Natural killer cell (primary cell): ENCODE measurements at regions not wholly inside any gene's neighbourhood (a gene's known extent, or its start where the extent isn't known, plus 50 kb on each side); places are given as distances from the start of the nearest gene placed in this dataset.

Source experiments
- ATAC-seq, 3 donors: fragments of 150-1000 bp in 2 of 3; fragments of 200-7000 bp in 1 of 3; cut with Tn5 transposase; 1 replicate in 1 of 3; 2 replicates in 2 of 3; pipeline ENCODE4 v1.10.0; 2021; ENCODE audit warnings: mild to moderate bottlenecking in 2 of 3, moderate library complexity in 2 of 3
- DNase-seq, 2 donors: peaks; one replicate each; pipeline versions ENCODE4 v3.0.0 to v3.0.0-alpha.2; 2013 to 2021; ENCODE audit warnings: mixed read lengths in 1 of 2
- H3K27ac ChIP-seq: one replicate; pipeline ENCODE4 v1.5.1; 2013; ENCODE audit warnings: mild to moderate bottlenecking, low read length
- H3K27me3 ChIP-seq: one replicate; pipeline ENCODE4 v1.6.1; 2013; ENCODE audit warnings: low read length; ENCODE audit not compliant: control insufficient read depth, insufficient read depth
- H3K36me3 ChIP-seq: one replicate; pipeline ENCODE4 v1.6.1; 2013; ENCODE audit warnings: low read length; ENCODE audit not compliant: control insufficient read depth, insufficient read depth
- H3K4me1 ChIP-seq: one replicate; pipeline ENCODE4 v1.6.1; 2013; ENCODE audit warnings: low read length; ENCODE audit not compliant: control insufficient read depth, insufficient read depth
- H3K4me3 ChIP-seq: one replicate; pipeline ENCODE4 v1.5.1; 2013; ENCODE audit warnings: low read length
- H3K9me3 ChIP-seq: one replicate; pipeline ENCODE4 v1.6.1; 2013; ENCODE audit warnings: low read length; ENCODE audit not compliant: control insufficient read depth, insufficient read depth
- H3K27ac Mint-ChIP-seq, 2 donors: one replicate each; pipeline ENCODE4 v1.8.0; 2022; ENCODE audit warnings: mild to moderate bottlenecking in 2 of 2, mixed read lengths in 2 of 2, moderate library complexity in 1 of 2
- H3K27me3 Mint-ChIP-seq, 2 donors: one replicate each; pipeline ENCODE4 v1.8.0; 2022; ENCODE audit warnings: low read depth in 2 of 2, mixed read lengths in 2 of 2
- H3K36me3 Mint-ChIP-seq: one replicate; pipeline ENCODE4 v1.8.0; 2022; ENCODE audit warnings: mixed read lengths
- H3K4me1 Mint-ChIP-seq, 2 donors: one replicate each; pipeline ENCODE4 v1.8.0; 2022; ENCODE audit warnings: mixed read lengths in 2 of 2
- H3K4me3 Mint-ChIP-seq: one replicate; pipeline ENCODE4 v1.8.0; 2022; ENCODE audit warnings: mild to moderate bottlenecking, moderate library complexity, mixed read lengths
- H3K9me3 Mint-ChIP-seq, 2 donors: one replicate each; pipeline ENCODE4 v1.8.0; 2022; ENCODE audit warnings: mixed read lengths in 2 of 2
- CTCF ChIP-seq: fragments of 200-600 bp; IDR thresholded peaks from one replicate; pipeline ENCODE4 v1.8.0; 2022; ENCODE audit warnings: antibody characterized with exemption
- WGBS: methylation state at CpG from one replicate; pipeline ENCODE4 v1.1.7; 2013; ENCODE audit warnings: missing lambda C conversion rate; ENCODE audit not compliant: insufficient coverage; 5-methylcytosine and 5-hydroxymethylcytosine counted together
- intact Hi-C: fragments of 100-400 bp; cut with micrococcal nuclease; formaldehyde crosslinking; loops from one replicate; pipeline ENCODE4 v1.14.2; 2022

- Mint-ChIP-seq H3K4me1 (no peaks in the 10 kb centered on the region), H3K27me3 (no peaks in the 10 kb centered on the region), H3K4me3 (no peak overlapping the region), H3K27ac (no peak overlapping the region), H3K9me3 (peaks cover 0 to 2% of the 10 kb centered on the region in 2 donors), H3K36me3 (no peaks in the 10 kb centered on the region)
- Histone ChIP-seq H3K4me1 (no peaks in the 10 kb centered on the region), H3K27ac (no peak overlapping the region), H3K4me3 (no peak overlapping the region), H3K9me3 (no peaks in the 10 kb centered on the region), H3K27me3 (peaks cover under 1% of the 10 kb centered on the region), H3K36me3 (no peaks in the 10 kb centered on the region)
- intact Hi-C loops, result no loop called here
- ATAC-seq (no peak), DNase-seq (no peak)
- WGBS, result no CpG with 5 or more reads among the region's 1 CpG
- TF ChIP-seq CTCF, result no peak
Measured at GRCh38 chr7:42790196-42790595, 121.7 kb downstream of the C7orf25 start.

GRCh38 chr7:42774436-42774835, 137.4 kb downstream of the C7orf25 start:
- no peak overlapping the region for H3K4me3 Mint-ChIP-seq
- 100% methylated on average over 3 of the region's 4 CpGs for WGBS
- no peaks in the 10 kb centered on the region for H3K27me3 ChIP-seq

GRCh38 chr7:42770114-42770513, 141.8 kb downstream of the C7orf25 start:
- Mint-ChIP-seq H3K27ac (no peak overlapping the region), H3K36me3 (no peaks in the 10 kb centered on the region), H3K27me3 (no peaks in the 10 kb centered on the region), H3K9me3 (no peaks in the 10 kb centered on the region), H3K4me1 (no peaks in the 10 kb centered on the region), H3K4me3 (no peak overlapping the region)
- Histone ChIP-seq H3K27me3 (no peaks in the 10 kb centered on the region), H3K36me3 (no peaks in the 10 kb centered on the region), H3K4me1 (no peaks in the 10 kb centered on the region), H3K9me3 (no peaks in the 10 kb centered on the region), H3K4me3 (no peak overlapping the region), H3K27ac (no peak overlapping the region)
- ATAC-seq (no peak), DNase-seq (no peak)
- WGBS, result 94% methylated on average over 3 of the region's 3 CpGs
- TF ChIP-seq CTCF, result no peak
- intact Hi-C loops, result no loop called here

More at GRCh38 chr7:42774436-42774835, 137.4 kb downstream of the C7orf25 start:
- no peaks in the 10 kb centered on the region for H3K4me1 Mint-ChIP-seq
- ATAC-seq (no peak), DNase-seq (no peak)
- H3K36me3 ChIP-seq, result no peaks in the 10 kb centered on the region
- no peak overlapping the region for H3K27ac Mint-ChIP-seq
- peaks cover 6% of the 10 kb centered on the region for H3K9me3 ChIP-seq
- TF ChIP-seq CTCF, result no peak
- peaks cover 4% of the 10 kb centered on the region in 2 donors for H3K9me3 Mint-ChIP-seq
- H3K36me3 Mint-ChIP-seq, result peaks cover 8% of the 10 kb centered on the region
- no peaks in the 10 kb centered on the region for H3K4me1 ChIP-seq
- H3K4me3 ChIP-seq, result no peak overlapping the region
- no peak overlapping the region for H3K27ac ChIP-seq
- intact Hi-C loops, result no loop called here
- no peaks in the 10 kb centered on the region for H3K27me3 Mint-ChIP-seq

GRCh38 chr7:42768045-42768444, 143.8 kb downstream of the C7orf25 start:
- Mint-ChIP-seq H3K27ac (no peak overlapping the region), H3K36me3 (no peaks in the 10 kb centered on the region), H3K9me3 (peaks cover 0 to 4% of the 10 kb centered on the region in 2 donors), H3K4me1 (no peaks in the 10 kb centered on the region), H3K4me3 (no peak overlapping the region), H3K27me3 (peaks cover 0 to 4% of the 10 kb centered on the region in 2 donors)
- ATAC-seq, result no peak
- WGBS, result 74% methylated on average over 4 of the region's 4 CpGs
- Histone ChIP-seq H3K27me3 (no peaks in the 10 kb centered on the region), H3K4me1 (no peaks in the 10 kb centered on the region), H3K27ac (no peak overlapping the region), H3K4me3 (no peak overlapping the region), H3K9me3 (no peaks in the 10 kb centered on the region), H3K36me3 (no peaks in the 10 kb centered on the region)
- intact Hi-C loops, result no loop called here
- DNase-seq, result no peak
- TF ChIP-seq CTCF, result no peak
